ENCODE measurements at regions not wholly inside any gene's neighbourhood (a gene's known extent, or its start where the extent isn't known, plus 50 kb on each side); places are given as distances from the start of the nearest gene placed in this dataset.

DNA sequence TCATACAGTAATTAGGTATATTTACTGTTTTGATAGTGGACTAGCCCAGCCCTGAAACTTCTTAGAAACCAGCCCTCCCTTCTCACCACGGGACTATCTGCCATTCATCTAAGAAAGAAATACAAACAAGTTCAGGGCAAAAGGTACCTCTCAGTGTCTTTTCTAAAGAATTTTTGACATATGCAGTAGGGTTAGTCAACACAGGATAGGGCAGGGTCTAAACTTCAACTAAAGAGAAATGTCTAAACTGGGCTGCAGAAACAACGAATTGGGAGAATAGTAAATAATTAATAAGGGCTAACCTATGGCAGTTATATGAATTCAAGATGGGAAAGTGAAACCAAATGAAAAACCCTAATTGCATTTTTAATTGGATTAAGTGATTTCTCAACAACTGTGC is 496.6 kb downstream of the INHBA start:
- no peak for TF ChIP-seq CTCF (IDR thresholded peaks at IDR 0.05; ENCODE audit: low read length, missing control alignments)
- H3K4me3 ChIP-seq (replicated peaks; ENCODE audit: low read depth, low read length): no peak overlapping the region
- no peak for DNase-seq (ENCODE audit: low read depth)

GRCh38 chr7:41205600-41205999 is 497.3 kb downstream of the INHBA start:
- H3K4me3 ChIP-seq (replicated peaks; ENCODE audit: low read depth, low read length): no peak overlapping the region
- no peak for TF ChIP-seq CTCF (IDR thresholded peaks at IDR 0.05; ENCODE audit: low read length, missing control alignments)
- no peak for DNase-seq (ENCODE audit: low read depth)

DNA sequence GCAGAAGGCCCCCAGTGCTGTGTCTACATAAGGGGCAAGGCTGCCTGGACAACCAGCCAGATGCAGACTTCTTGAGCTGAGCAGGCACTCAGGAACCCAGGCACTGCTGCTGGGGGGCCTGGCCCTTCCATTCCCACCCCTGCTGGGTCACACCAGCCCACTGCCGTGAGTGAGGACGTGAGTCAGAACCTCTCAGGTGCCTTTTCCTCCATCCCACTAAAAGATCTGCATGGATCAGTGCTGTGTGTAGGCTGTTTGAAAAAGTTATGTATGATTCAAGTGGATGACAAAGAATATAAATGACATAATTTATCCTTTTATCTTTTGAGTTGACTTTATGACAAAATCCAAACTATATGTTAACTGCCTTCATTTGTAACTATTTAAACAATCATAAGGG is 499.3 kb downstream of the INHBA start:
- H3K4me3 ChIP-seq (replicated peaks; ENCODE audit: low read depth, low read length): no peak overlapping the region
- TF ChIP-seq CTCF (IDR thresholded peaks at IDR 0.05; ENCODE audit: low read length, missing control alignments): no peak
- DNase-seq (ENCODE audit: low read depth): no peak

GRCh38 chr7:41201021-41201420 is 501.9 kb downstream of the INHBA start:
- H3K4me3 ChIP-seq (replicated peaks; ENCODE audit: low read depth, low read length): no peak overlapping the region
- no peak for DNase-seq (ENCODE audit: low read depth)
- TF ChIP-seq CTCF (IDR thresholded peaks at IDR 0.05; ENCODE audit: low read length, missing control alignments): no peak

- DNase-seq (ENCODE audit: low read depth): no peak
- no peak for TF ChIP-seq CTCF (IDR thresholded peaks at IDR 0.05; ENCODE audit: low read length, missing control alignments)
- no peak overlapping the region for H3K4me3 ChIP-seq (replicated peaks; ENCODE audit: low read depth, low read length)
Measured at GRCh38 chr7:41199136-41199535, 503.8 kb downstream of the INHBA start.

GRCh38 chr7:41198502-41198901 is 504.4 kb downstream of the INHBA start:
- H3K4me3 ChIP-seq (replicated peaks; ENCODE audit: low read depth, low read length): no peak overlapping the region
- TF ChIP-seq CTCF (IDR thresholded peaks at IDR 0.05; ENCODE audit: low read length, missing control alignments): no peak
- no peak for DNase-seq (ENCODE audit: low read depth)

DNA sequence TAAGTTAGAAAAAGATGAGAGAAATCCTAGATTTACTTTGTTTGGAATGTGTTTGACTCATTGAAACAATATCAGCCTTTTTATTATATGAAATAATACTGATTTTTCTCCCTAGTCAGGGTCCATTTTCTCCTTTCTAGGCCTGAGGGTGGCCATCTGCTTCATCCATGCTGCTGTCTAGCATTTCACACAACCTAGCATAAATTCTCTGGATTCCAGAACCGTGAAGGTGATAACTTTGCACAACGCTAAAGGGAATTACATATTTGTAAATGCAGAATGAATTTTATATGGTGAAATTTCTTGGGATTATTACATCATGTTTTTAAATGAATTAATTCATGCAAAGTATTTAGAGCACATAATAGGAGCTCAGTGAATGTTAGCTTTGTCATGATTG is 505.1 kb downstream of the INHBA start:
- TF ChIP-seq CTCF (IDR thresholded peaks at IDR 0.05; ENCODE audit: low read length, missing control alignments): no peak
- H3K4me3 ChIP-seq (replicated peaks; ENCODE audit: low read depth, low read length): no peak overlapping the region
- no peak for DNase-seq (ENCODE audit: low read depth)

Measured in fibroblast of pulmonary artery (primary cell).